H1 (cell line): ENCODE measurements at regions not wholly inside any gene's neighbourhood (a gene's known extent, or its start where the extent isn't known, plus 50 kb on each side); places are given as distances from the start of the nearest gene placed in this dataset.

ENCODE experiments used
- CTCF ChIA-PET: fragments of 300-600 bp; sonication (Branson Sonifier 250); formaldehyde crosslinking; loops from one replicate; lab custom pipeline; 2021; ENCODE audit not compliant: partially characterized antibody; lab: Charles Lee
- POLR2A ChIA-PET: fragments of 300-600 bp; sonication (Branson Sonifier 250); formaldehyde crosslinking; loops from one replicate; lab custom pipeline; 2021; ENCODE audit warnings: inconsistent platforms; ENCODE audit not compliant: partially characterized antibody; lab: Charles Lee
- DNase-seq, 2 experiments: peaks; one replicate each; pipeline versions ENCODE4 v3.0.0 to v3.0.0-alpha.2; 2010 to 2022; ENCODE audit warnings: low spot score in 2 of 2, low read depth in 1 of 2, mixed read lengths in 1 of 2
- FAIRE-seq: peaks from 2 replicates; lab custom pipeline; 2011; peaks lifted over from hg19 to GRCh38; lab: Jason Lieb, UNC
- H2AFZ ChIP-seq: 2 replicates; pipeline ENCODE4 v1.8.1; 2012; ENCODE audit warnings: low read length, inconsistent platforms
- H2AK5ac ChIP-seq: 2 replicates; pipeline ENCODE4 v1.6.1; 2013; ENCODE audit warnings: low read depth, low read length
- H2BK120ac ChIP-seq: replicated peaks from 2 replicates; pipeline ENCODE3; 2013; ENCODE audit warnings: low read depth, low read length, inconsistent platforms
- H2BK12ac ChIP-seq: 2 replicates; pipeline ENCODE4 v1.6.1; 2013; ENCODE audit warnings: low read depth, low read length
- H2BK15ac ChIP-seq: 2 replicates; pipeline ENCODE4 v1.6.1; 2013; ENCODE audit warnings: low read length
- H2BK20ac ChIP-seq: 2 replicates; pipeline ENCODE4 v1.6.1; 2013; ENCODE audit warnings: low read length
- H2BK5ac ChIP-seq: 2 replicates; pipeline ENCODE4 v1.6.1; 2013; ENCODE audit warnings: low read depth, low read length
- H3K14ac ChIP-seq: 2 replicates; pipeline ENCODE4 v1.6.1; 2013; ENCODE audit warnings: inconsistent platforms; ENCODE audit not compliant: insufficient read length
- H3K18ac ChIP-seq: 2 replicates; pipeline ENCODE4 v1.6.1; 2013; ENCODE audit warnings: low read length; ENCODE audit errors: extremely low read depth
- H3K23ac ChIP-seq: 2 replicates; pipeline ENCODE4 v1.6.1; 2013; ENCODE audit warnings: inconsistent platforms; ENCODE audit not compliant: insufficient read length
- H3K23me2 ChIP-seq: 2 replicates; pipeline ENCODE4 v1.6.1; 2013; ENCODE audit warnings: low read depth, low read length
- H3K27ac ChIP-seq: 2 replicates; pipeline ENCODE4 v1.6.1; 2011; ENCODE audit warnings: low read depth, low read length, inconsistent platforms
- H3K27me3 ChIP-seq, 4 experiments: replicated peaks in 1 of 4; 1 replicate in 1 of 4; 2 replicates in 3 of 4; pipeline versions ENCODE4 v1.6.1 to v1.8.1; 2011 to 2013; ENCODE audit warnings: low read length in 3 of 4, mild to moderate bottlenecking in 3 of 4, inconsistent platforms in 2 of 4, mixed read lengths in 2 of 4, moderate library complexity in 1 of 4; ENCODE audit not compliant: control insufficient read depth in 3 of 4, insufficient read depth in 3 of 4; ENCODE audit errors: extremely low read depth in 1 of 4
- H3K36me3 ChIP-seq, 4 experiments: 2 replicates each; pipeline versions ENCODE4 v1.6.1 to v1.8.1; 2011 to 2013; ENCODE audit warnings: mild to moderate bottlenecking in 4 of 4, low read length in 3 of 4, moderate library complexity in 2 of 4, control low read depth in 1 of 4, inconsistent platforms in 1 of 4; ENCODE audit not compliant: insufficient read depth in 4 of 4, control insufficient read depth in 2 of 4
- H3K4ac ChIP-seq: replicated peaks from 2 replicates; pipeline ENCODE3; 2013; ENCODE audit warnings: low read length, low read depth, mixed read lengths, inconsistent platforms; ENCODE audit not compliant: insufficient read length
- H3K4me1 ChIP-seq, 4 experiments: replicated peaks in 1 of 4; 1 replicate in 1 of 4; 2 replicates in 3 of 4; pipeline versions ENCODE4 v1.6.1 to v1.8.1; 2011 to 2013; ENCODE audit warnings: low read length in 3 of 4, inconsistent platforms in 2 of 4, mixed read lengths in 1 of 4; ENCODE audit not compliant: insufficient read depth in 4 of 4, control insufficient read depth in 3 of 4
- H3K4me2 ChIP-seq, 2 experiments: 2 replicates each; pipeline versions ENCODE4 v1.6.1 to v1.8.1; 2011 to 2013; ENCODE audit warnings: low read depth in 2 of 2, low read length in 2 of 2, control low read depth in 1 of 2, inconsistent platforms in 1 of 2, mild to moderate bottlenecking in 1 of 2; ENCODE audit not compliant: insufficient read depth in 1 of 2
- H3K4me3 ChIP-seq, 4 experiments: fragments of 200-600, 300-600 bp in 1 of 4; sonication (generic), shearing (Covaris generic), sonication (Bioruptor Twin) in 1 of 4; 2 replicates each; pipeline versions ENCODE4 v1.5.1 to v1.8.1; 2011 to 2016; ENCODE audit warnings: low read length in 4 of 4, low read depth in 3 of 4, control low read depth in 2 of 4, inconsistent platforms in 2 of 4, mild to moderate bottlenecking in 2 of 4, mixed read lengths in 1 of 4, moderate library complexity in 1 of 4; ENCODE audit not compliant: insufficient read depth in 2 of 4; ENCODE audit errors: extremely low read depth in 1 of 4
- H3K56ac ChIP-seq: replicated peaks from 2 replicates; pipeline ENCODE3; 2013; ENCODE audit warnings: low read depth, mild to moderate bottlenecking, mixed read lengths, low read length, inconsistent platforms; ENCODE audit not compliant: insufficient read length
- H3K79me1 ChIP-seq: 2 replicates; pipeline ENCODE4 v1.6.1; 2013; ENCODE audit warnings: low read depth, low read length, control low read depth
- H3K79me2 ChIP-seq, 2 experiments: 2 replicates each; pipeline versions ENCODE4 v1.6.1 to v1.8.1; 2012 to 2013; ENCODE audit warnings: low read length in 2 of 2, mild to moderate bottlenecking in 2 of 2, inconsistent platforms in 1 of 2; ENCODE audit not compliant: insufficient read depth in 2 of 2, control insufficient read depth in 1 of 2
- H3K9ac ChIP-seq, 4 experiments: replicated peaks in 1 of 4; 1 replicate in 1 of 4; 2 replicates in 3 of 4; pipeline versions ENCODE4 v1.6.1 to v1.8.1; 2011 to 2013; ENCODE audit warnings: low read depth in 3 of 4, low read length in 3 of 4, control low read depth in 2 of 4, mild to moderate bottlenecking in 2 of 4, moderate library complexity in 2 of 4, inconsistent platforms in 1 of 4; ENCODE audit errors: extremely low read depth in 1 of 4
- H3K9me3 ChIP-seq, 2 experiments: 2 replicates each; pipeline versions ENCODE4 v1.6.1 to v1.8.1; 2012 to 2013; ENCODE audit warnings: mild to moderate bottlenecking in 2 of 2, moderate library complexity in 2 of 2, control low read depth in 1 of 2, inconsistent platforms in 1 of 2, low read depth in 1 of 2, low read length in 1 of 2, mixed read lengths in 1 of 2; ENCODE audit not compliant: insufficient read depth in 2 of 2
- H4K20me1 ChIP-seq, 2 experiments: replicated peaks in 1 of 2; 2 replicates each; pipeline versions ENCODE3 to v1.8.1; 2011 to 2013; ENCODE audit warnings: inconsistent platforms in 2 of 2, low read length in 2 of 2, mild to moderate bottlenecking in 1 of 2; ENCODE audit not compliant: insufficient read depth in 2 of 2, control insufficient read depth in 1 of 2
- H4K5ac ChIP-seq: 2 replicates; pipeline ENCODE4 v1.6.1; 2013; ENCODE audit warnings: low read length, low read depth, mixed read lengths, inconsistent platforms; ENCODE audit not compliant: insufficient read length
- H4K8ac ChIP-seq: 2 replicates; pipeline ENCODE4 v1.8.0; 2013; ENCODE audit warnings: mild to moderate bottlenecking, moderate library complexity, low read length, inconsistent platforms; ENCODE audit not compliant: insufficient read depth; ENCODE audit errors: extremely low read depth
- H4K91ac ChIP-seq: replicated peaks from 2 replicates; pipeline ENCODE3; 2013; ENCODE audit warnings: low read length, mixed read lengths, inconsistent platforms; ENCODE audit not compliant: insufficient read length
- CHD2 ChIP-seq: IDR thresholded peaks from 2 replicates; pipeline ENCODE4 v1.6.1; 2012; ENCODE audit warnings: low read length, improper control_type of control experiment
- CREB1 ChIP-seq: IDR thresholded peaks from 2 replicates; pipeline ENCODE4 v1.6.1; 2012; ENCODE audit warnings: inconsistent platforms
- CTBP2 ChIP-seq: IDR thresholded peaks from 2 replicates; pipeline ENCODE4 v1.7.0; 2011; ENCODE audit warnings: borderline replicate concordance, mild to moderate bottlenecking, moderate library complexity, mixed read lengths, low read length; ENCODE audit not compliant: insufficient read depth, insufficient read length
- FOSL1 ChIP-seq: IDR thresholded peaks from 2 replicates; pipeline ENCODE4 v1.6.1; 2011; ENCODE audit warnings: mild to moderate bottlenecking, low read depth, low read length, moderate library complexity; ENCODE audit not compliant: insufficient read depth
- KDM1A ChIP-seq: fragments of 200-600, 300-600 bp; sonication (generic); IDR thresholded peaks from 2 replicates; pipeline ENCODE4 v1.7.1; 2016; ENCODE audit warnings: mild to moderate bottlenecking, low read length, borderline replicate concordance
- KDM4A ChIP-seq: IDR thresholded peaks from one replicate; pipeline ENCODE4 v1.7.1; 2012; ENCODE audit warnings: low read depth, mild to moderate bottlenecking, moderate library complexity, low read length, inconsistent platforms; ENCODE audit not compliant: severe bottlenecking
- RAD21 ChIP-seq, 2 experiments: IDR thresholded peaks in 1 of 2; conservative IDR thresholded peaks in 1 of 2; 2 replicates each; pipeline ENCODE4 v1.6.1; 2011; ENCODE audit warnings: low read depth in 2 of 2, low read length in 2 of 2, improper control_type of control experiment in 1 of 2, inconsistent platforms in 1 of 2, mild to moderate bottlenecking in 1 of 2, moderate library complexity in 1 of 2
- SIRT6 ChIP-seq: IDR thresholded peaks from one replicate; pipeline ENCODE4 v1.7.1; 2012; ENCODE audit warnings: low read length, inconsistent platforms
- WGBS, 2 experiments: shearing (Covaris generic) in 1 of 2; methylation state at CpG; one replicate each; pipeline versions ENCODE4 v1.1.6 to v1.1.7; 2013 to 2015; ENCODE audit warnings: low lambda C conversion rate in 2 of 2, mixed read lengths in 2 of 2, inconsistent platforms in 1 of 2, low coverage in 1 of 2, missing lambda C conversion rate in 1 of 2; ENCODE audit not compliant: insufficient replicate concordance in 2 of 2, insufficient coverage in 1 of 2, insufficient read length in 1 of 2; ENCODE audit errors: extremely low coverage in 1 of 2, missing lambda C conversion rate in 1 of 2; 5-methylcytosine and 5-hydroxymethylcytosine counted together
- TF ChIP-seq, protein P1 (sequence below): IDR thresholded peaks from 2 replicates; pipeline ENCODE4 v1.6.1; 2011; ENCODE audit warnings: low read length, improper control_type of control experiment

GRCh38 chr4:85221606-85222005 is 253.3 kb upstream of the ARHGAP24 start:
- Histone ChIP-seq H3K27me3 (no peaks in the 10 kb centered on the region), H3K14ac (no peak overlapping the region), H3K4ac (no peak overlapping the region), H3K56ac (no peak overlapping the region), H3K27ac (no peak overlapping the region), H2BK20ac (no peak overlapping the region), H3K9ac (no peak overlapping the region), H2BK15ac (no peak overlapping the region), H4K20me1 (no peaks in the 10 kb centered on the region), H4K91ac (no peak overlapping the region), H2BK120ac (no peak overlapping the region), H3K4me3 (no peak overlapping the region), H4K5ac (no peak overlapping the region), H3K36me3 (no peaks in the 10 kb centered on the region), H2BK12ac (no peak overlapping the region), H3K79me2 (no peaks in the 10 kb centered on the region), H3K4me2 (no peak overlapping the region), H3K9me3 (peaks cover 10 to 12% of the 10 kb centered on the region in 2 experiments; a peak in 3 of 4 replicates)
- ChIA-PET CTCF (no interaction called here), POLR2A (no interaction called here)
- no peak for FAIRE-seq
- 77% methylated on average over 2 of the region's 2 CpGs; no CpG with 5 or more reads in 1 of the 2 experiments for WGBS, 2 experiments
- TF ChIP-seq, protein P1, sequence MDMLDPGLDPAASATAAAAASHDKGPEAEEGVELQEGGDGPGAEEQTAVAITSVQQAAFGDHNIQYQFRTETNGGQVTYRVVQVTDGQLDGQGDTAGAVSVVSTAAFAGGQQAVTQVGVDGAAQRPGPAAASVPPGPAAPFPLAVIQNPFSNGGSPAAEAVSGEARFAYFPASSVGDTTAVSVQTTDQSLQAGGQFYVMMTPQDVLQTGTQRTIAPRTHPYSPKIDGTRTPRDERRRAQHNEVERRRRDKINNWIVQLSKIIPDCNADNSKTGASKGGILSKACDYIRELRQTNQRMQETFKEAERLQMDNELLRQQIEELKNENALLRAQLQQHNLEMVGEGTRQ, result no peak
- TF ChIP-seq CTBP2 (no peak), KDM4A (no peak), CREB1 (no peak), FOSL1 (no peak), SIRT6 (no peak), RAD21 (IDR thresholded peaks at IDR 0.05 in 1 of 2, conservative IDR thresholded peaks at IDR 0.05 in 1 of 2; ENCODE audit: low read depth in 2 of 2, low read length in 2 of 2) (no peak), KDM1A (no peak), CHD2 (no peak)
- TF ChIP-seq, all 59 proteins: peak for 0
- Histone ChIP-seq H2AK5ac (no peak overlapping the region), H3K18ac (no peak overlapping the region), H4K8ac (no peak overlapping the region), H3K79me1 (no peaks in the 10 kb centered on the region), H2BK5ac (no peak overlapping the region), H2AFZ (no peak overlapping the region), H3K23ac (no peak overlapping the region), H3K4me1 (no peaks in the 10 kb centered on the region), H3K23me2 (no peaks in the 10 kb centered on the region)
- no peak for DNase-seq
